Cardiac muscle cell (in vitro differentiated cells and primary cell): ENCODE measurements at regions not wholly inside any gene's neighbourhood (a gene's known extent, or its start where the extent isn't known, plus 50 kb on each side); places are given as distances from the start of the nearest gene placed in this dataset.

ENCODE experiments used
- DNase-seq, 2 donors: peaks; one replicate each; pipeline versions ENCODE4 v3.0.0 to v3.0.0-alpha.2; 2010 to 2017; ENCODE audit warnings: low read depth in 1 of 2, low spot score in 1 of 2
- H3K27ac ChIP-seq: fragments of 200-600 bp; sonication (generic); 2 replicates; pipeline ENCODE4 v1.5.1; 2016
- H3K27me3 ChIP-seq: fragments of 200-600 bp; sonication (generic); 2 replicates; pipeline ENCODE4 v1.6.0; 2016; ENCODE audit warnings: control low read depth
- H3K36me3 ChIP-seq: fragments of 200-600 bp; sonication (generic); 2 replicates; pipeline ENCODE4 v1.5.1; 2016; ENCODE audit warnings: control low read depth
- H3K4me1 ChIP-seq: fragments of 200-600 bp; sonication (generic); 2 replicates; pipeline ENCODE4 v1.8.1; 2017; ENCODE audit warnings: low read depth, mild to moderate bottlenecking, mixed run types
- H3K4me3 ChIP-seq: fragments of 200-600 bp; sonication (generic); 2 replicates; pipeline ENCODE4 v1.5.1; 2016; ENCODE audit warnings: mild to moderate bottlenecking
- H3K9me3 ChIP-seq: fragments of 200-600 bp; sonication (generic); 2 replicates; pipeline ENCODE4 v1.5.1; 2017; ENCODE audit warnings: low read depth, mild to moderate bottlenecking, control low read depth
- CTCF ChIP-seq: IDR thresholded peaks from 2 replicates; pipeline ENCODE4 v1.5.1; 2012; ENCODE audit warnings: low read depth, mild to moderate bottlenecking, low read length

DNA sequence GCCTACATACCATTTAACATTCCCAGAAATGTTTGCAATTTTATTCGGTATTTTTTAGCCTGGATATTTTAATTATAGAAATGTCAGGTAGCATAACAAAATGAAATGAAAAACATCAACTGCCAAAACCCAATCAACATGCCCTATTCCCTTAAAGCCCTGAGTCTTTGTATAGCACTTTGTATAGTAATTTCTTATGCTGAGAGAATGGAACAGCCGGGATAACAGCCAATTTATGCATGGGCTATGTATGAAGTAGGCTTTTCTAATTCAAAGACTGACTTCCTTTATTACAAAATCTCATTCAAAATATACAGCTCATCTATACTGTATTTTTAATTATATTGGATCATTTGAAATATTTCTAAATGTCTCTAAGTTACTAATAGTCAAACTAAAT is 513.0 kb upstream of the NAALADL2 start:
- H3K27ac ChIP-seq = no peak overlapping the region
- H3K27me3 ChIP-seq = no peaks in the 10 kb centered on the region
- H3K4me3 ChIP-seq = no peak overlapping the region
- H3K36me3 ChIP-seq = no peaks in the 10 kb centered on the region
- H3K9me3 ChIP-seq = no peaks in the 10 kb centered on the region
- H3K4me1 ChIP-seq = peaks cover 23% of the 10 kb centered on the region
- TF ChIP-seq CTCF = no peak
- no peak for DNase-seq

DNA sequence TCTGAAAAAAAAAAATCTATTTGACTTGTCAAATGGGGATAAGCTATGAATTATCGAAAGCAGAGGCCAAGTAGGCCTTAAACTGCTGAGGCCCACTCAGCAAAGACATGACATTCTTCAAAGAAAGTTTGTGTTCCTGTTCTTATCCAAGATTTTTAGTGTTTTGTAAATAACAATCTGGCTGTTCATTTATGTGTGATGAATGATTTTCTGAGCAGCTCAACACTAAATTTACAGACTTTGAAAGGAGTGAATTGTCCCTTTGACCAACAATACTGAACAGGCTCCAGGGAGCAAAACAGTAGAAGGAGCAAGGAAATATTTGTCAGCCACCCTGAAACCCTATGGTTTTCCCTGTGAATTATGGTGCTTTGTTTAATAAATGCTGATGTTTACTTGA is 512.6 kb upstream of the NAALADL2 start:
- no peaks in the 10 kb centered on the region for H3K27me3 ChIP-seq
- H3K4me1 ChIP-seq = peaks cover 23% of the 10 kb centered on the region
- no peaks in the 10 kb centered on the region for H3K9me3 ChIP-seq
- H3K27ac ChIP-seq = no peak overlapping the region
- DNase-seq = no peak
- TF ChIP-seq CTCF = no peak
- no peaks in the 10 kb centered on the region for H3K36me3 ChIP-seq
- no peak overlapping the region for H3K4me3 ChIP-seq

GRCh38 chr3:174347474-174348138 is 511.5 kb upstream of the NAALADL2 start:
- no peak overlapping the region for H3K4me3 ChIP-seq
- no peak overlapping the region for H3K27ac ChIP-seq
- no peaks in the 10 kb centered on the region for H3K36me3 ChIP-seq
- H3K27me3 ChIP-seq = no peaks in the 10 kb centered on the region
- peaks cover 16% of the 10 kb centered on the region for H3K4me1 ChIP-seq
- no peaks in the 10 kb centered on the region for H3K9me3 ChIP-seq
- no peak for TF ChIP-seq CTCF
- no peak for DNase-seq

DNA sequence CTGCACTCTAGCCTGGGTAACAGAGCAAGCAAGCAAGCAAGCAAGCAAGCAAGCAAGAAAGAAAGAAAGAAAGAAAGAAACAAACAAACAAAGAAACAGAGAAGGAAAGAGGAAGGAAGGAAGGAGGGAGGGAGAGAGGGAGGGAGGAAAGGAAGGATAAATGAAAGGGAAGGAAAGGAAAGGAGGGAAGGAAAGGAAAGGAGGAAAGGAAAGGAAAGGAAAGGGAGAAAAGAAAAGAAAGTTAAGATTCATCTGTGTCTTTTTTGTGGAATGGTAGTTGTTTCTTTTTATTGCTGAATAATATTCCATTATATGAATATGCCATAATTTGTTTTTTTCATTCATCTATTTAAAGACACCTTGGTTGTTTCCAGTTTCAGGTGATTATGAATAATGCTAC is 506.9 kb upstream of the NAALADL2 start:
- no peak for TF ChIP-seq CTCF
- Histone ChIP-seq H3K27me3 (no peaks in the 10 kb centered on the region), H3K36me3 (no peaks in the 10 kb centered on the region), H3K27ac (no peak overlapping the region), H3K9me3 (no peaks in the 10 kb centered on the region), H3K4me3 (no peak overlapping the region), H3K4me1 (no peaks in the 10 kb centered on the region)
- DNase-seq = no peak

DNA sequence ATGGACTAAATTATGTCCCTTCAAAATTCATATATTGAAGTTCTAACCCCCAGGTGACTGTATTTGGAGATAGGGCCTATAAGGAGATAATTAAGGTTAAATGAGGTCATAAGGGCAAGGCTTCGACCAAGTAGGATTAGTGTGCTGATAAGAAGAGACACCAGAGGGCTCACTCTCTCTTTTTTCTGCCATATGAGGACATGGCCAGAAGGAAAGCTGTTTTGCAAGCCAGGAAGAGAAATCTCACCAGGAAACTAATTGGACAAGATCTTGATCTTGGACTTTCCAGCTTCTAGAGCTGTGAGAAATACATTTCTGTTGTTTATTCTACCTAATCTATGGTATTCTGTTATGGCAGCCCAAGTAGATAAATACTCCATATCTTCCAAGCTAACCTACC is 503.6 kb upstream of the NAALADL2 start:
- Histone ChIP-seq H3K36me3 (no peaks in the 10 kb centered on the region), H3K4me1 (no peaks in the 10 kb centered on the region), H3K9me3 (no peaks in the 10 kb centered on the region), H3K27me3 (no peaks in the 10 kb centered on the region), H3K4me3 (no peak overlapping the region), H3K27ac (no peak overlapping the region)
- TF ChIP-seq CTCF = peak; percentile 26
- peak in 1 of 2 donors; percentile 42 for DNase-seq
